Endothelial cell of umbilical vein (primary cell): ENCODE measurements at regions not wholly inside any gene's neighbourhood (a gene's known extent, or its start where the extent isn't known, plus 50 kb on each side); places are given as distances from the start of the nearest gene placed in this dataset.

Experiments used
- BruUV-seq: library from RNA; stranded (reverse); fragments of 400-500 nt; replicated peaks from 2 replicates; lab custom pipeline; 2021; lab: Mats Ljungman, UMichigan
- CTCF ChIA-PET: fragments of 300-600, 350-600 bp; sonication (Branson Sonifier 250); formaldehyde crosslinking; loops from one replicate; lab custom pipeline; 2021; ENCODE audit warnings: antibody characterized with exemption, inconsistent platforms; lab: Charles Lee
- POLR2A ChIA-PET: fragments of 300-600, 350-600 bp; sonication (Branson Sonifier 250); formaldehyde crosslinking; loops from one replicate; lab custom pipeline; 2021; ENCODE audit warnings: antibody characterized with exemption, inconsistent platforms; lab: Charles Lee
- DNase-seq: peaks from one replicate; pipeline ENCODE4 v3.0.0-alpha.2; 2011; ENCODE audit warnings: low read depth, low spot score
- FAIRE-seq: peaks from 2 replicates; lab custom pipeline; 2011; peaks lifted over from hg19 to GRCh38; lab: Jason Lieb, UNC
- H2AFZ ChIP-seq: 2 replicates; pipeline ENCODE4 v1.6.0; 2012; ENCODE audit warnings: low read depth, low read length, control low read depth, inconsistent platforms
- H3K27ac ChIP-seq: 2 replicates; pipeline ENCODE4 v1.5.1; 2011; ENCODE audit warnings: low read depth, mild to moderate bottlenecking, control low read depth, low read length, moderate library complexity; ENCODE audit not compliant: insufficient read depth
- H3K27me3 ChIP-seq, 2 experiments: 2 replicates each; pipeline versions ENCODE4 v1.6.0 to v1.6.1; 2011; ENCODE audit warnings: low read length in 2 of 2, mixed read lengths in 1 of 2; ENCODE audit not compliant: control insufficient read depth in 2 of 2, insufficient read depth in 2 of 2
- H3K36me3 ChIP-seq, 2 experiments: 2 replicates in 1 of 2; 3 replicates in 1 of 2; pipeline ENCODE4 v1.5.1; 2011; ENCODE audit warnings: low read length in 2 of 2, mild to moderate bottlenecking in 1 of 2, moderate library complexity in 1 of 2; ENCODE audit not compliant: control insufficient read depth in 2 of 2, insufficient read depth in 2 of 2; ENCODE audit errors: extremely low read depth in 1 of 2
- H3K4me1 ChIP-seq: 3 replicates; pipeline ENCODE4 v1.5.1; 2011; ENCODE audit warnings: mild to moderate bottlenecking, low read length; ENCODE audit not compliant: control insufficient read depth, insufficient read depth; ENCODE audit errors: extremely low read depth
- H3K4me2 ChIP-seq: 2 replicates; pipeline ENCODE4 v1.6.1; 2011; ENCODE audit warnings: low read length, control low read depth, mixed read lengths; ENCODE audit not compliant: insufficient read depth
- H3K4me3 ChIP-seq, 3 experiments: fragments of 200-600 bp in 1 of 3; sonication (generic), shearing (Covaris generic) in 1 of 3; replicated peaks in 1 of 3; 2 replicates each; pipeline ENCODE4 v1.5.1; 2011 to 2016; ENCODE audit warnings: control low read depth in 3 of 3, low read length in 3 of 3, mild to moderate bottlenecking in 2 of 3, inconsistent platforms in 1 of 3, low read depth in 1 of 3, moderate library complexity in 1 of 3; ENCODE audit not compliant: insufficient read depth in 1 of 3
- H3K79me2 ChIP-seq: 2 replicates; pipeline ENCODE4 v1.6.0; 2012; ENCODE audit warnings: low read length, inconsistent platforms; ENCODE audit not compliant: control insufficient read depth, insufficient read depth
- H3K9ac ChIP-seq: replicated peaks from 2 replicates; pipeline ENCODE3; 2011; ENCODE audit warnings: low read length, control low read depth; ENCODE audit not compliant: insufficient read depth; ENCODE audit errors: extremely low read depth
- H3K9me1 ChIP-seq: replicated peaks from 3 replicates; pipeline ENCODE4 v1.6.0; 2011; ENCODE audit warnings: mild to moderate bottlenecking, low read length; ENCODE audit not compliant: control insufficient read depth, insufficient read depth; ENCODE audit errors: extremely low read depth
- H3K9me3 ChIP-seq: replicated peaks from 2 replicates; pipeline ENCODE4 v1.5.1; 2012; ENCODE audit warnings: low read length, inconsistent platforms; ENCODE audit not compliant: control insufficient read depth, insufficient read depth
- H4K20me1 ChIP-seq: replicated peaks from 2 replicates; pipeline ENCODE3; 2011; ENCODE audit warnings: mild to moderate bottlenecking, low read length; ENCODE audit not compliant: control insufficient read depth, insufficient read depth; ENCODE audit errors: extremely low read depth
- EZH2 ChIP-seq: IDR thresholded peaks from 2 replicates; pipeline ENCODE4 v1.6.1; 2012; ENCODE audit warnings: borderline replicate concordance, low read depth, mild to moderate bottlenecking, moderate library complexity, low read length, inconsistent platforms; ENCODE audit not compliant: severe bottlenecking
- FOS ChIP-seq: IDR thresholded peaks from 2 replicates; pipeline ENCODE4 v1.6.1; 2011; ENCODE audit warnings: mild to moderate bottlenecking, low read length, moderate library complexity, borderline replicate concordance; ENCODE audit not compliant: insufficient read depth
- GATA2 ChIP-seq: IDR thresholded peaks from 2 replicates; pipeline ENCODE4 v1.7.0; 2011; ENCODE audit warnings: low read depth, mild to moderate bottlenecking, moderate library complexity, mixed read lengths, low read length; ENCODE audit not compliant: insufficient read length, insufficient read depth
- JUN ChIP-seq: IDR thresholded peaks from 2 replicates; pipeline ENCODE4 v1.6.1; 2011; ENCODE audit warnings: borderline replicate concordance, low read depth; ENCODE audit not compliant: insufficient read length, insufficient read depth
- MYC ChIP-seq: IDR thresholded peaks from one replicate; pipeline ENCODE4 v1.6.1; 2011; ENCODE audit warnings: mild to moderate bottlenecking, low read depth, low read length
- POLR2A ChIP-seq: IDR thresholded peaks from 2 replicates; pipeline ENCODE4 v1.6.1; 2012; ENCODE audit warnings: low read depth, mild to moderate bottlenecking, control low read depth, low read length
- POLR2AphosphoS5 ChIP-seq: IDR thresholded peaks from 2 replicates; pipeline ENCODE4 v1.6.1; 2012; ENCODE audit warnings: low read depth, mild to moderate bottlenecking, control low read depth, low read length, moderate library complexity; ENCODE audit not compliant: insufficient read depth
- dilution Hi-C: fragments of 300-500 bp; cut with MboI; formaldehyde crosslinking; loops from one replicate; pipeline ENCODE4 v1.15.0; 2019; ENCODE audit warnings: low sequenced_read_pairs; ENCODE audit not compliant: extremely low pct_ligation_motif_present
- intact Hi-C: fragments of 100-400 bp; cut with micrococcal nuclease; formaldehyde crosslinking; loops from one replicate; pipeline ENCODE4 v1.10.0; 2022
- TF ChIP-seq, protein P1 (sequence below): IDR thresholded peaks from 2 replicates; pipeline ENCODE4 v1.6.1; 2011; ENCODE audit not compliant: insufficient read depth, insufficient read length
- TF ChIP-seq, protein P2 (sequence below), 2 donors: IDR thresholded peaks; 1 replicate in 1 of 2; 2 replicates in 1 of 2; pipeline ENCODE4 v1.5.1; 2011; ENCODE audit warnings: low read length in 2 of 2, mild to moderate bottlenecking in 2 of 2, moderate library complexity in 2 of 2, control low read depth in 1 of 2, inconsistent platforms in 1 of 2, low read depth in 1 of 2; ENCODE audit not compliant: insufficient read depth in 1 of 2; ENCODE audit errors: extremely low read depth in 1 of 2

DNA sequence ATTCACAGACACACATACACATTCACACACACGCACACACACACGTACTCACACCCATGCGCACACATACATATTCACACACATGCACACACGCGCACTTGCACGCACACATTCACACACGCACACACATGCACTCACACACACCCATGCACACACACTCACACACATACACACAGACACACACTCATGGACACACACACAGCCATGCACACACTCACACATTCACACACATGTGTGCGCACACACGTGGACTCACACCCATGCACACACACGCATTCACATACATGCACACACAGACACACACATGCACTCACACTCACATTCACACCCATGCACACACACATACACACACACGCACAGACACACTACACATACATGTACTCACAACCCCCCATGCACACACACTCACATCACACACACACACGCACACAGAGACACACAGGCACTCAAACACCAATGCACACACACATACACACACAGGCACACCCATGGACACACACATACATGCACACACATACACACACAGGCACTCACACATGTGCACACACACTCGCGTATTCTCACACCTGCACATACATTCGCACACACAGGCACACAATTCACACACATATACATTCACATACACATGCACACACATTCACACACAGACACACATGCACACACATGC is 589.1 kb downstream of the PTPRU start:
- DNase-seq (no peak), FAIRE-seq (no peak)
- intact Hi-C loops, result no loop called here
- no peaks in the 10 kb centered on the region for H3K9me3 ChIP-seq
- H3K36me3 ChIP-seq, result no peaks in the 10 kb centered on the region
- ChIA-PET CTCF (no interaction called here), POLR2A (no interaction called here)
- no peaks in the 10 kb centered on the region for H3K4me1 ChIP-seq
- no peaks in the 10 kb centered on the region for H3K79me2 ChIP-seq
- BruUV-seq, result no TSS peak
- H3K9ac ChIP-seq, result no peak overlapping the region
- H3K27me3 ChIP-seq, result no peaks in the 10 kb centered on the region
- TF ChIP-seq JUN (no peak), MYC (no peak), FOS (no peak), POLR2A (no peak), EZH2 (no peak), POLR2AphosphoS5 (no peak), GATA2 (no peak)
- TF ChIP-seq, protein P1, sequence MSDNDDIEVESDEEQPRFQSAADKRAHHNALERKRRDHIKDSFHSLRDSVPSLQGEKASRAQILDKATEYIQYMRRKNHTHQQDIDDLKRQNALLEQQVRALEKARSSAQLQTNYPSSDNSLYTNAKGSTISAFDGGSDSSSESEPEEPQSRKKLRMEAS, result no peak
- TF ChIP-seq, protein P2, sequence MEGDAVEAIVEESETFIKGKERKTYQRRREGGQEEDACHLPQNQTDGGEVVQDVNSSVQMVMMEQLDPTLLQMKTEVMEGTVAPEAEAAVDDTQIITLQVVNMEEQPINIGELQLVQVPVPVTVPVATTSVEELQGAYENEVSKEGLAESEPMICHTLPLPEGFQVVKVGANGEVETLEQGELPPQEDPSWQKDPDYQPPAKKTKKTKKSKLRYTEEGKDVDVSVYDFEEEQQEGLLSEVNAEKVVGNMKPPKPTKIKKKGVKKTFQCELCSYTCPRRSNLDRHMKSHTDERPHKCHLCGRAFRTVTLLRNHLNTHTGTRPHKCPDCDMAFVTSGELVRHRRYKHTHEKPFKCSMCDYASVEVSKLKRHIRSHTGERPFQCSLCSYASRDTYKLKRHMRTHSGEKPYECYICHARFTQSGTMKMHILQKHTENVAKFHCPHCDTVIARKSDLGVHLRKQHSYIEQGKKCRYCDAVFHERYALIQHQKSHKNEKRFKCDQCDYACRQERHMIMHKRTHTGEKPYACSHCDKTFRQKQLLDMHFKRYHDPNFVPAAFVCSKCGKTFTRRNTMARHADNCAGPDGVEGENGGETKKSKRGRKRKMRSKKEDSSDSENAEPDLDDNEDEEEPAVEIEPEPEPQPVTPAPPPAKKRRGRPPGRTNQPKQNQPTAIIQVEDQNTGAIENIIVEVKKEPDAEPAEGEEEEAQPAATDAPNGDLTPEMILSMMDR (IDR thresholded peaks at IDR 0.05; ENCODE audit: extremely low read depth in 1 of 2, insufficient read depth in 1 of 2, low read depth in 1 of 2, low read length in 2 of 2), result no peak
- H3K4me3 ChIP-seq, result no peak overlapping the region
- H3K9me1 ChIP-seq, result no peaks in the 10 kb centered on the region
- dilution Hi-C loops, result no loop called here
- H3K27ac ChIP-seq, result no peak overlapping the region
- no peaks in the 10 kb centered on the region for H4K20me1 ChIP-seq
- no peak overlapping the region for H3K4me2 ChIP-seq
- H2AFZ ChIP-seq, result no peak overlapping the region
